OCI-LY1 (cell line): ENCODE measurements at regions not wholly inside any gene's neighbourhood (a gene's known extent, or its start where the extent isn't known, plus 50 kb on each side); places are given as distances from the start of the nearest gene placed in this dataset.

Experiments used
- EZH2 ChIP-seq: fragments of 200-600 bp; sonication (generic), shearing (Covaris generic); IDR thresholded peaks from 2 replicates; pipeline ENCODE4 v1.8.0; 2017; ENCODE audit warnings: borderline replicate concordance, mixed run types, mild to moderate bottlenecking, antibody characterized with exemption, low read length, moderate library complexity, mixed read lengths
- TF ChIP-seq, protein P1 (sequence below): fragments of 200-600 bp; sonication (generic), shearing (Covaris generic); IDR thresholded peaks from 2 replicates; pipeline ENCODE4 v1.5.1; 2017; ENCODE audit warnings: mild to moderate bottlenecking, antibody characterized with exemption, low read length, moderate library complexity, mixed read lengths

DNA sequence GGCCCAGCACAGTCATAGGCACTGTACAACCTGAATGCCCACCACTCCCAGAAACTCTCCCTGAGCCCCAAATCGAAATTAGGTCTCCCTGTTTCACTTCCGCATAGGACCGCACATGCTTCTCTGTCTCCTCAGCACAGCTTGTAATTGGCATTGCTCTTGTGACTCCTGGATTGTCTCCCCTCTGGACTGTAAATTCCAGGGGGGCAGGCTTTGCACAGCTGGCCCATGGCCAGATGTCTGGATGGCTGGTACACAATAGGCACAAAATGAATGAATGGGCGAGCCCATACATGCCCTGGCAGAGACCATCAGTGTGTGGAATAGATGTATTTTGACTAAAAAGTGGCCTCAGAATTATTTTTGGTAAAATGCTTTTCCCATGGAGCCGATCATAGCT, 63.3 kb upstream of the PHF21B start:
- TF ChIP-seq, protein P1, sequence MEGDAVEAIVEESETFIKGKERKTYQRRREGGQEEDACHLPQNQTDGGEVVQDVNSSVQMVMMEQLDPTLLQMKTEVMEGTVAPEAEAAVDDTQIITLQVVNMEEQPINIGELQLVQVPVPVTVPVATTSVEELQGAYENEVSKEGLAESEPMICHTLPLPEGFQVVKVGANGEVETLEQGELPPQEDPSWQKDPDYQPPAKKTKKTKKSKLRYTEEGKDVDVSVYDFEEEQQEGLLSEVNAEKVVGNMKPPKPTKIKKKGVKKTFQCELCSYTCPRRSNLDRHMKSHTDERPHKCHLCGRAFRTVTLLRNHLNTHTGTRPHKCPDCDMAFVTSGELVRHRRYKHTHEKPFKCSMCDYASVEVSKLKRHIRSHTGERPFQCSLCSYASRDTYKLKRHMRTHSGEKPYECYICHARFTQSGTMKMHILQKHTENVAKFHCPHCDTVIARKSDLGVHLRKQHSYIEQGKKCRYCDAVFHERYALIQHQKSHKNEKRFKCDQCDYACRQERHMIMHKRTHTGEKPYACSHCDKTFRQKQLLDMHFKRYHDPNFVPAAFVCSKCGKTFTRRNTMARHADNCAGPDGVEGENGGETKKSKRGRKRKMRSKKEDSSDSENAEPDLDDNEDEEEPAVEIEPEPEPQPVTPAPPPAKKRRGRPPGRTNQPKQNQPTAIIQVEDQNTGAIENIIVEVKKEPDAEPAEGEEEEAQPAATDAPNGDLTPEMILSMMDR, result no peak
- TF ChIP-seq EZH2, result no peak
